K562 (cell line): ENCODE measurements at regions not wholly inside any gene's neighbourhood (a gene's known extent, or its start where the extent isn't known, plus 50 kb on each side); places are given as distances from the start of the nearest gene placed in this dataset.

Source experiments
- ATAC-seq: fragments of 200-7000 bp; cut with Tn5 transposase; 3 replicates; pipeline ENCODE4 v1.9.1; 2020; ENCODE audit warnings: moderate library complexity
- BruUV-seq: library from RNA; stranded (reverse); fragments of 400-500 nt; replicated peaks from 2 replicates; lab custom pipeline; 2021; lab: Mats Ljungman, UMichigan
- CTCF ChIA-PET: fragments of 300-600 bp; formaldehyde crosslinking; extraction: SDS; loops from one replicate; lab custom pipeline; 2021; ENCODE audit warnings: low intra/inter-chr PET ratio; lab: Yijun Ruan, JAX
- POLR2A ChIA-PET: fragments of 300-600, 350-650 bp; sonication (Branson Sonifier 250); formaldehyde crosslinking; extraction: SDS; loops from one replicate; lab custom pipeline; 2021; ENCODE audit warnings: antibody characterized with exemption, inconsistent platforms; lab: Yijun Ruan, JAX
- DNase-seq, 4 experiments: peaks; one replicate each; pipeline versions ENCODE4 v3.0.0 to v3.0.0-alpha.2; 2011 to 2018; ENCODE audit warnings: low spot score in 3 of 4, mixed read lengths in 3 of 4; ENCODE audit errors: extremely low read depth in 1 of 4
- FAIRE-seq: peaks from 2 replicates; lab custom pipeline; 2011; peaks lifted over from hg19 to GRCh38; lab: Jason Lieb, UNC
- H2AFZ ChIP-seq: 2 replicates; pipeline ENCODE4 v1.6.0; 2011; ENCODE audit warnings: low read depth, low read length, control low read depth, inconsistent platforms
- H3K27ac ChIP-seq: fragments of 200-600 bp; 3 replicates; pipeline ENCODE4 v1.8.0; 2011; ENCODE audit warnings: low read depth, mild to moderate bottlenecking, control low read depth, inconsistent platforms, low read length, moderate library complexity, mixed read lengths; ENCODE audit errors: extremely low read depth
- H3K27me3 ChIP-seq, 2 experiments: fragments of 300-600 bp in 1 of 2; 2 replicates in 1 of 2; 3 replicates in 1 of 2; pipeline versions ENCODE4 v1.6.0 to v1.8.0; 2011; ENCODE audit warnings: inconsistent platforms in 2 of 2, low read length in 2 of 2, mild to moderate bottlenecking in 1 of 2, mixed read lengths in 1 of 2, moderate library complexity in 1 of 2; ENCODE audit not compliant: control insufficient read depth in 2 of 2, insufficient read depth in 2 of 2
- H3K36me3 ChIP-seq: fragments of 300-600 bp; 3 replicates; pipeline ENCODE4 v1.8.0; 2011; ENCODE audit warnings: mild to moderate bottlenecking, low read length, inconsistent platforms; ENCODE audit not compliant: control insufficient read depth, insufficient read depth
- H3K4me1 ChIP-seq, 2 experiments: fragments of 200-600 bp in 1 of 2; replicated peaks in 1 of 2; 2 replicates in 1 of 2; 3 replicates in 1 of 2; pipeline versions ENCODE4 v1.5.1 to v1.8.0; 2011; ENCODE audit warnings: inconsistent platforms in 2 of 2, low read length in 2 of 2, mild to moderate bottlenecking in 1 of 2, mixed read lengths in 1 of 2, moderate library complexity in 1 of 2; ENCODE audit not compliant: control insufficient read depth in 2 of 2, insufficient read depth in 2 of 2
- H3K4me2 ChIP-seq: 2 replicates; pipeline ENCODE4 v1.6.1; 2011; ENCODE audit warnings: low read length, control low read depth, inconsistent platforms, mixed read lengths; ENCODE audit not compliant: insufficient read depth
- H3K4me3 ChIP-seq: fragments of 200-600 bp; sonication (generic), shearing (Covaris generic); 2 replicates; pipeline ENCODE4 v1.5.1; 2016; ENCODE audit warnings: control low read depth, inconsistent platforms
- H3K79me2 ChIP-seq: fragments of 200-600 bp; 3 replicates; pipeline ENCODE4 v1.8.0; 2011; ENCODE audit warnings: low read length, inconsistent platforms; ENCODE audit not compliant: control insufficient read depth, insufficient read depth
- H3K9ac ChIP-seq, 2 experiments: 2 replicates each; pipeline versions ENCODE4 v1.6.0 to v1.6.1; 2011; ENCODE audit warnings: low read depth in 2 of 2, low read length in 2 of 2, control low read depth in 1 of 2, inconsistent platforms in 1 of 2, mild to moderate bottlenecking in 1 of 2, mixed read lengths in 1 of 2; ENCODE audit not compliant: insufficient read depth in 1 of 2
- H3K9me1 ChIP-seq: one replicate; pipeline ENCODE4 v1.6.0; 2011; ENCODE audit warnings: inconsistent platforms, mild to moderate bottlenecking, low read length, moderate library complexity; ENCODE audit not compliant: control insufficient read depth, insufficient read depth
- H3K9me3 ChIP-seq: replicated peaks from 2 replicates; pipeline ENCODE4 v1.5.1; 2011; ENCODE audit warnings: low read depth, low read length, inconsistent platforms; ENCODE audit not compliant: control insufficient read depth, insufficient read depth
- H4K20me1 ChIP-seq: replicated peaks from 2 replicates; pipeline ENCODE4 v1.6.1; 2011; ENCODE audit warnings: low read length, inconsistent platforms, mixed read lengths; ENCODE audit not compliant: control insufficient read depth, insufficient read depth
- ARHGAP35 ChIP-seq: fragments of 450-650 bp; IDR thresholded peaks from 2 replicates; pipeline ENCODE4 v1.6.1; 2018; ENCODE audit not compliant: partially characterized antibody
- BCOR ChIP-seq: fragments of 450-650 bp; IDR thresholded peaks from 2 replicates; pipeline ENCODE4 v1.6.1; 2016
- FOXA3 ChIP-seq, 2 experiments: fragments of 450-650 bp in 1 of 2; sonication (generic) in 1 of 2; formaldehyde crosslinking; IDR thresholded peaks in 1 of 2; conservative IDR thresholded peaks in 1 of 2; 2 replicates each; pipeline versions ENCODE4 v1.4.0 to v1.8.0; 2020 to 2022; ENCODE audit warnings: mild to moderate bottlenecking in 2 of 2, missing genetic modification reagents in 1 of 2
- FOXK1 ChIP-seq: sonication (generic); formaldehyde crosslinking; IDR thresholded peaks from 2 replicates; pipeline ENCODE4 v1.8.0; 2022; ENCODE audit warnings: missing genetic modification reagents, mild to moderate bottlenecking, borderline replicate concordance
- GATAD2B ChIP-seq: fragments of 450-650 bp; IDR thresholded peaks from 2 replicates; pipeline ENCODE4 v1.6.1; 2017; ENCODE audit warnings: mild to moderate bottlenecking, borderline replicate concordance
- HMG20B ChIP-seq: fragments of 250-450 bp; sonication (Bioruptor Pico); IDR thresholded peaks from 2 replicates; pipeline ENCODE4 v1.5.0; 2021; ENCODE audit warnings: mild to moderate bottlenecking
- HOXB6 ChIP-seq: fragments of 250-450 bp; sonication (Bioruptor Pico); IDR thresholded peaks from 2 replicates; pipeline ENCODE4 v1.5.1; 2022; ENCODE audit warnings: mild to moderate bottlenecking, borderline replicate concordance
- IRF2 ChIP-seq: sonication (generic); formaldehyde crosslinking; IDR thresholded peaks from 2 replicates; pipeline ENCODE4 v1.8.1; 2022; ENCODE audit warnings: mild to moderate bottlenecking, missing genetic modification reagents
- KLF6 ChIP-seq: fragments of 250-450 bp; sonication (Bioruptor Pico); IDR thresholded peaks from 2 replicates; pipeline ENCODE4 v1.4.0; 2020; ENCODE audit warnings: mild to moderate bottlenecking, moderate library complexity, borderline replicate concordance
- MAZ ChIP-seq, 2 experiments: fragments of 450-650 bp in 1 of 2; sonication (generic) in 1 of 2; formaldehyde crosslinking; IDR thresholded peaks in 1 of 2; conservative IDR thresholded peaks in 1 of 2; 2 replicates each; pipeline versions ENCODE4 v1.4.0 to v1.5.0; 2020; ENCODE audit warnings: mild to moderate bottlenecking in 1 of 2, missing genetic modification reagents in 1 of 2
- POU5F1 ChIP-seq: fragments of 150-350 bp; IDR thresholded peaks from 2 replicates; pipeline ENCODE4 v1.6.1; 2014; ENCODE audit warnings: borderline replicate concordance, low read length, low read depth, mild to moderate bottlenecking; ENCODE audit not compliant: partially characterized antibody
- PTRF ChIP-seq: fragments of 450-650 bp; IDR thresholded peaks from 2 replicates; pipeline ENCODE4 v1.6.1; 2016; ENCODE audit warnings: mild to moderate bottlenecking, missing genetic modification characterization, missing compliant biosample characterization
- TBL1XR1 ChIP-seq, 2 experiments: IDR thresholded peaks; 2 replicates each; pipeline ENCODE4 v1.6.1; 2012; ENCODE audit warnings: improper control_type of control experiment in 2 of 2, low read length in 2 of 2, mild to moderate bottlenecking in 1 of 2
- TCF7L2 ChIP-seq: fragments of 150-350 bp; IDR thresholded peaks from 2 replicates; pipeline ENCODE4 v1.6.1; 2016; ENCODE audit warnings: low read depth, mild to moderate bottlenecking, low read length, moderate library complexity
- ZNF124 ChIP-seq: sonication (generic); formaldehyde crosslinking; IDR thresholded peaks from 2 replicates; pipeline ENCODE4 v1.8.1; 2022; ENCODE audit warnings: missing genetic modification reagents
- ZNF347 ChIP-seq: fragments of 450-650 bp; formaldehyde crosslinking; IDR thresholded peaks from 2 replicates; pipeline ENCODE4 v1.4.0; 2020; ENCODE audit warnings: low read depth, mild to moderate bottlenecking, moderate library complexity
- ZNF57 ChIP-seq: fragments of 450-650 bp; formaldehyde crosslinking; IDR thresholded peaks from 2 replicates; pipeline ENCODE4 v1.4.0; 2020; ENCODE audit warnings: mild to moderate bottlenecking, moderate library complexity
- WGBS: fragments of 100-300 bp; shearing (Covaris generic); methylation state at CpG from one replicate; pipeline ENCODE4 v1.1.6; 2016; ENCODE audit warnings: low coverage, mixed read lengths; ENCODE audit not compliant: insufficient coverage; ENCODE audit errors: missing lambda C conversion rate; 5-methylcytosine and 5-hydroxymethylcytosine counted together
- in situ Hi-C: fragments of 300-500 bp; cut with MboI; formaldehyde crosslinking; loops from 4 replicates; pipeline ENCODE4 v1.15.0; 2018; ENCODE audit warnings: inconsistent platforms, mixed read lengths
- intact Hi-C: fragments of 100-400 bp; cut with micrococcal nuclease; formaldehyde crosslinking; loops from 2 replicates; pipeline ENCODE4 v1.14.2; 2022
- TF ChIP-seq, protein P1 (sequence below): fragments of 450-650 bp; formaldehyde crosslinking; IDR thresholded peaks from 2 replicates; pipeline ENCODE4 v1.4.0; 2020; ENCODE audit warnings: mild to moderate bottlenecking, moderate library complexity

DNA sequence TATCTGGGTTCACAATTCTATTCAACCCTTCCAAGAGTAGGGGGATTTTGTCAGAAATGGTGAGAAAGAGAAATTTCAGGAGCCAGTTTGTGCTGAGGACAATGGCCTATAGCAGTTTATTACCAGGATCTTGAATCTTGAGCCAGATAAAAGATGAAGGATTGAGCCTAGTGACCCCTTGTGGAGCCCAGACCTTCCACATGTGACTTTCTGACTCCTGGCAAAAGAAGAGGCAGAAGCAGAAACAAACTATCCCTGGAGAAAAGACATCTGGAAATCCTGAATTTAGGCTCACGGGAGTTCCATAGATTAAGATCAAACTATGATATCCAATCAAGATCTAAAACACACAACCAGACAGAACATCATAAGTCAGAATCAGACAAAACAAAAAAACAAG is 60.9 kb upstream of the CHRM2 start:
- no peak for DNase-seq
- Histone ChIP-seq H3K9me1 (no peaks in the 10 kb centered on the region), H3K9me3 (no peaks in the 10 kb centered on the region), H3K36me3 (no peaks in the 10 kb centered on the region), H3K4me1 (no peaks in the 10 kb centered on the region), H2AFZ (no peak overlapping the region), H3K79me2 (no peaks in the 10 kb centered on the region), H3K4me3 (no peak overlapping the region), H3K4me2 (no peak overlapping the region), H3K9ac (no peak overlapping the region), H4K20me1 (no peaks in the 10 kb centered on the region), H3K27me3 (no peaks in the 10 kb centered on the region), H3K27ac (no peak overlapping the region)
- ChIA-PET POLR2A (no interaction called here), CTCF (no interaction called here)
- ATAC-seq, result no peak
- no TSS peak for BruUV-seq
- intact Hi-C loops, result no loop called here
- no peak for TF ChIP-seq MAZ (CRISPR knock-in tag; conservative IDR thresholded peaks at IDR 0.05 in 1 of 2, IDR thresholded peaks at IDR 0.05 in 1 of 2)
- TF ChIP-seq ZNF57 (CRISPR knock-in tag), result no peak
- no peak for TF ChIP-seq GATAD2B
- no peak for TF ChIP-seq HOXB6 (CRISPR knock-in tag)
- TF ChIP-seq, protein P1, sequence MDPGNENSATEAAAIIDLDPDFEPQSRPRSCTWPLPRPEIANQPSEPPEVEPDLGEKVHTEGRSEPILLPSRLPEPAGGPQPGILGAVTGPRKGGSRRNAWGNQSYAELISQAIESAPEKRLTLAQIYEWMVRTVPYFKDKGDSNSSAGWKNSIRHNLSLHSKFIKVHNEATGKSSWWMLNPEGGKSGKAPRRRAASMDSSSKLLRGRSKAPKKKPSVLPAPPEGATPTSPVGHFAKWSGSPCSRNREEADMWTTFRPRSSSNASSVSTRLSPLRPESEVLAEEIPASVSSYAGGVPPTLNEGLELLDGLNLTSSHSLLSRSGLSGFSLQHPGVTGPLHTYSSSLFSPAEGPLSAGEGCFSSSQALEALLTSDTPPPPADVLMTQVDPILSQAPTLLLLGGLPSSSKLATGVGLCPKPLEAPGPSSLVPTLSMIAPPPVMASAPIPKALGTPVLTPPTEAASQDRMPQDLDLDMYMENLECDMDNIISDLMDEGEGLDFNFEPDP (CRISPR knock-in tag), result no peak
- TF ChIP-seq PTRF (tag), result no peak
- no peak for TF ChIP-seq KLF6 (CRISPR knock-in tag)
- no peak for TF ChIP-seq ARHGAP35
- TF ChIP-seq HMG20B (CRISPR knock-in tag), result no peak
- TF ChIP-seq TCF7L2, result no peak
- no peak for TF ChIP-seq FOXK1 (CRISPR knock-in tag)
- no peak for TF ChIP-seq FOXA3 (CRISPR knock-in tag; conservative IDR thresholded peaks at IDR 0.05 in 1 of 2, IDR thresholded peaks at IDR 0.05 in 1 of 2)
- no peak for TF ChIP-seq ZNF124 (CRISPR knock-in tag)
- TF ChIP-seq POU5F1, result no peak
- TF ChIP-seq BCOR, result no peak
- no peak for TF ChIP-seq IRF2 (CRISPR knock-in tag)
- no peak for TF ChIP-seq ZNF347 (CRISPR knock-in tag)
- no peak for TF ChIP-seq TBL1XR1 (IDR thresholded peaks at IDR 0.05; ENCODE audit: low read length in 2 of 2)
- WGBS, result 4% methylated on average over 1 of the region's 1 CpG
- FAIRE-seq, result peak; percentile 42
- in situ Hi-C loops, result no loop called here
